ENCODE measurements at regions not wholly inside any gene's neighbourhood (a gene's known extent, or its start where the extent isn't known, plus 50 kb on each side); places are given as distances from the start of the nearest gene placed in this dataset.

DNA sequence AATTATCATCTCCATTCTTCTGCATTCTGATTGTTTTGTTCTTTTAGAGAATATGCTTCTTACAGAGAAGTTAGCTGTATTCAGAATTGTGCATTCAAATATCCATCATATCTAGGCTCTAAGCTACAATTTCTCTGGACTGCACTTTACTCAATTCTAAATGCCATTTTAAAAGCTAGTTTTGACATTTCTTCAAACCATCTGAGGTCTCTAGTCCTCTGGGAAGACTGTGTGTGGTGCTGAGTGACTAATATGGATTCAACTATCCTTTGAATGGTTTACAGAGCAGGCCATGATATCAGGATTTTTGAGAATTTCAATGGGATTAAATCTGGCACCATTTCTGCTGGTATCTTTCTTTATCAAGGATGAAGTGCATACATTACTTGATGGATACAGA lies 285.7 kb downstream of the BTBD3 start:
- Histone ChIP-seq H3K9me3 (no peaks in the 10 kb centered on the region), H3K36me3 (no peaks in the 10 kb centered on the region), H3K27me3 (no peaks in the 10 kb centered on the region), H3K4me3 (no peak overlapping the region), H3K27ac (no peak overlapping the region), H3K4me1 (ENCODE audit: insufficient read depth) (no peaks in the 10 kb centered on the region)
- TF ChIP-seq POLR2A (IDR thresholded peaks at IDR 0.05) = no peak
- no peak for TF ChIP-seq EP300 (IDR thresholded peaks at IDR 0.05)
- TF ChIP-seq, protein P1, sequence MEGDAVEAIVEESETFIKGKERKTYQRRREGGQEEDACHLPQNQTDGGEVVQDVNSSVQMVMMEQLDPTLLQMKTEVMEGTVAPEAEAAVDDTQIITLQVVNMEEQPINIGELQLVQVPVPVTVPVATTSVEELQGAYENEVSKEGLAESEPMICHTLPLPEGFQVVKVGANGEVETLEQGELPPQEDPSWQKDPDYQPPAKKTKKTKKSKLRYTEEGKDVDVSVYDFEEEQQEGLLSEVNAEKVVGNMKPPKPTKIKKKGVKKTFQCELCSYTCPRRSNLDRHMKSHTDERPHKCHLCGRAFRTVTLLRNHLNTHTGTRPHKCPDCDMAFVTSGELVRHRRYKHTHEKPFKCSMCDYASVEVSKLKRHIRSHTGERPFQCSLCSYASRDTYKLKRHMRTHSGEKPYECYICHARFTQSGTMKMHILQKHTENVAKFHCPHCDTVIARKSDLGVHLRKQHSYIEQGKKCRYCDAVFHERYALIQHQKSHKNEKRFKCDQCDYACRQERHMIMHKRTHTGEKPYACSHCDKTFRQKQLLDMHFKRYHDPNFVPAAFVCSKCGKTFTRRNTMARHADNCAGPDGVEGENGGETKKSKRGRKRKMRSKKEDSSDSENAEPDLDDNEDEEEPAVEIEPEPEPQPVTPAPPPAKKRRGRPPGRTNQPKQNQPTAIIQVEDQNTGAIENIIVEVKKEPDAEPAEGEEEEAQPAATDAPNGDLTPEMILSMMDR (IDR thresholded peaks at IDR 0.05) = no peak
- intact Hi-C loops (cut with DNase I) = no loop called here
- DNase-seq = no peak

DNA sequence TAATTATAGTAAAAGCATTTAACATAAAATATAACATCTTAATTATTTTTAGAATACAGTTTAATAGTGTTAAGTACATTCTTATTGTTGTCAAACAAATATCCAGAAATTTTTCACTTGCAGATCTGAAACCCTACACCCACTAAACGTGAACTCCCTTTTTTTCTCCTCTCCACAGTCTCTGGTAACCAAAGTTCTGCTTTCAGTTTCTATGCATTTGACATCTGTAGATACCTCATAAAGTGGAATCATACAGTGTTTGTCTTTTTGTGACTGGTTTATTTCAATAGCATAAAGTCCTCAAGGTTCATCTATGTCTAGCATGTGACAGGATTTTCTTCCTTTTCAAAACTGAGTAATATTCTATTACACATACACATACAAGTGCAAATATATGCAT lies 286.3 kb downstream of the BTBD3 start:
- 78 to 94% (median 79%) methylated on average over 1 of the region's 1 CpG for WGBS, 3 donors
- Histone ChIP-seq H3K4me3 (no peak overlapping the region), H3K27me3 (no peaks in the 10 kb centered on the region), H3K4me1 (ENCODE audit: insufficient read depth) (no peaks in the 10 kb centered on the region), H3K9me3 (no peaks in the 10 kb centered on the region), H3K27ac (no peak overlapping the region), H3K36me3 (no peaks in the 10 kb centered on the region)
- no peak for DNase-seq
- intact Hi-C loops (cut with DNase I) = no loop called here
- TF ChIP-seq EP300 (IDR thresholded peaks at IDR 0.05) = no peak
- TF ChIP-seq POLR2A (IDR thresholded peaks at IDR 0.05) = no peak
- TF ChIP-seq, protein P1 (IDR thresholded peaks at IDR 0.05) = no peak

DNA sequence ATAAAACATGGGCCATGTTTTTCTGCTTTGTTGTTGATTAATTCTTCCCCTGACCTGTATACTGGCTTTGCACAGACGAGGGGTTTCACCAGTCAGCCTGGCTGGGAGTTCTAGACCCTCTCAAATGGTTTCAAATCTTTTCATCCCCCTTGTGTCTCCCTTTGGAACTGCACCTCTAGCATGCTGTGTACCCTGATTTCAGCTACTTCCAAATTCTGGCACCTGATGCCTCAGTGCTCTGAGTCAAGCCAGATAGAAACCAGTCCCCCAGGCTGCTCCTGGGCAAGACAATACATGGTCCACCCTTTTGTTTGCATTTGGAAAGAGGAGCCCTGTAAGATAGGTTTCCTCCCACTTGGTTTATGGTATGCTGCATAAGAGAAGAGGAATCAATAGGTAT lies 290.2 kb downstream of the BTBD3 start:
- no peaks in the 10 kb centered on the region for H3K4me1 ChIP-seq (ENCODE audit: insufficient read depth)
- intact Hi-C loops (cut with DNase I) = no loop called here
- H3K27ac ChIP-seq = no peak overlapping the region
- H3K9me3 ChIP-seq = no peaks in the 10 kb centered on the region
- TF ChIP-seq POLR2A (IDR thresholded peaks at IDR 0.05) (no peak), EP300 (IDR thresholded peaks at IDR 0.05) (no peak)
- TF ChIP-seq, protein P1 (IDR thresholded peaks at IDR 0.05) = no peak
- no peaks in the 10 kb centered on the region for H3K27me3 ChIP-seq
- WGBS, 3 donors = 39 to 46% (median 46%) methylated on average over 1 of the region's 1 CpG
- no peaks in the 10 kb centered on the region for H3K36me3 ChIP-seq
- DNase-seq = no peak
- no peak overlapping the region for H3K4me3 ChIP-seq

DNA sequence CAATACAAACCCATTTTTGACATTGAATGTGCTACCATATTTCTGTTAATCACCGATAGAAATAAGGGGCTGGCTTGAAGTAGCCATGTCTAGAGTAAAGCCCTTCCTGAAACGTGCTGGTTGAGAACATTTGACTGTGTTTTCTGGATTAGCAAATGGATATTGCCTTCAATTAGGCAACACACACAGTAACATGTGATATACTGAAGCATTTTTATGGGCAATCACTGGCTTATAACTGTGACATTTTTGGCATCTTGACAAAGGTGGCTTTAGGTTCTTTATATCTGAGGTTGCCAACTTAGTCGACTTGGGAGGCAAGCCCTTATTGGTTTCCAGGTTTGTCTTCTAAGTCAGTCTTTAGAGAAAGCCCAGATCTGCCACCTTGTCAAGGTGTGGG lies 292.9 kb downstream of the BTBD3 start:
- H3K27me3 ChIP-seq = no peaks in the 10 kb centered on the region
- TF ChIP-seq EP300 (IDR thresholded peaks at IDR 0.05) (no peak), POLR2A (IDR thresholded peaks at IDR 0.05) (no peak)
- TF ChIP-seq, protein P1 (IDR thresholded peaks at IDR 0.05) = no peak
- 88 to 90% (median 89%) methylated on average over 3 of the region's 3 CpGs for WGBS, 3 donors
- DNase-seq = no peak
- H3K4me1 ChIP-seq (ENCODE audit: insufficient read depth) = no peaks in the 10 kb centered on the region
- no peak overlapping the region for H3K27ac ChIP-seq
- no peaks in the 10 kb centered on the region for H3K9me3 ChIP-seq
- H3K36me3 ChIP-seq = no peaks in the 10 kb centered on the region
- intact Hi-C loops (cut with DNase I) = no loop called here
- H3K4me3 ChIP-seq = no peak overlapping the region

DNA sequence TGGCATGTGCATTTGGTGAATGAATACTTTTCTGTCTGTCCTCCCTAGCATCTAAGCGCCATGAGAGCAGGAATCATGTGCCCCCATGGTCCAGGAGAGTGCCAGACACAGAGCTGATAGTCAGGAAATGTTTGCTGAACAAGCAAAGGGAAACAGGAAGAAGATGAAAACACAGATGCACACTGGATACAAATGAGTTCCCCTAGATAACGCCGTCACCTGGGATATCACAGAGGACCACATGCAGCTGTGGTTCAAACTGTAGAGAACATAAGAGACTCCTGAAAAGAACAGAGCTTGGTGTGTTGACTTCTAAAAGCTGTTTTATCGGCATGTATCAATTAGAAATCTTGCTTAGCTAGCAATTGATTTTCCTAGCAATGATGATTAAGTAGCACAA lies 293.7 kb downstream of the BTBD3 start:
- Histone ChIP-seq H3K9me3 (no peaks in the 10 kb centered on the region), H3K4me3 (no peak overlapping the region), H3K27me3 (no peaks in the 10 kb centered on the region), H3K4me1 (ENCODE audit: insufficient read depth) (no peaks in the 10 kb centered on the region), H3K27ac (no peak overlapping the region), H3K36me3 (no peaks in the 10 kb centered on the region)
- no peak for TF ChIP-seq POLR2A (IDR thresholded peaks at IDR 0.05)
- TF ChIP-seq, protein P1 (IDR thresholded peaks at IDR 0.05) = no peak
- no peak for TF ChIP-seq EP300 (IDR thresholded peaks at IDR 0.05)
- DNase-seq = no peak
- intact Hi-C loops (cut with DNase I) = no loop called here
- WGBS, 3 donors = 87 to 88% (median 87%) methylated on average over 4 of the region's 4 CpGs
